ENCODE measurements at regions not wholly inside any gene's neighbourhood (a gene's known extent, or its start where the extent isn't known, plus 50 kb on each side); places are given as distances from the start of the nearest gene placed in this dataset.

DNA sequence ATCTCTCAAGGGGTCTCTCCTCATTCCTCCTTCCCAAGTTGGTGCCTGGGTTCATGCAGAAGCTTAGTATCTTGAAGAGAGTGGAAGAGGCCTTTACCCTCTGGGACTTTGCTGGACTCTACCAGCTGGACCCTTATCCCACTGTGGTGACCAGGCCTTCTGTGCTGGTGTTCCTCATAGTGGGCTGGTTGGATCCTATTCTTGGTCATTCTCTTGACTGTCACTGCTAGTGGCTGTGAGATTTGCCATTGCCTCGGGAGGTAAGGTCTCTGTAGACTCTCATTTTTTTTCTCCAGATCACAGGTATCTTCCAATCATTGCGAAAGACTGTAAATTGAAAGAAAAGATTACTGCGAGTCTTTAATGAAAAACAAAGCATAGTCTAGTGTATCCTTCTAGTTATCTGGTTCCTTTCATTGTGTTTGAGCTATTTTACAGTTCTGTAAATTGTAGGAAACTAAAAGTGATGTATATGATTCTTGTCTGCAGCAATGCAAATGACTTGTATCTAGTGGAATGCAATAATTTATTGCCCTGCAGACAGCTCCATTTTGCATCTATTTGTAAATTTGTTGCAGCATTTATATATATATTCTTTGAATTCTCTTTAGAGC, 217.9 kb downstream of the AEBP2 start:
- TF ChIP-seq, protein P1, sequence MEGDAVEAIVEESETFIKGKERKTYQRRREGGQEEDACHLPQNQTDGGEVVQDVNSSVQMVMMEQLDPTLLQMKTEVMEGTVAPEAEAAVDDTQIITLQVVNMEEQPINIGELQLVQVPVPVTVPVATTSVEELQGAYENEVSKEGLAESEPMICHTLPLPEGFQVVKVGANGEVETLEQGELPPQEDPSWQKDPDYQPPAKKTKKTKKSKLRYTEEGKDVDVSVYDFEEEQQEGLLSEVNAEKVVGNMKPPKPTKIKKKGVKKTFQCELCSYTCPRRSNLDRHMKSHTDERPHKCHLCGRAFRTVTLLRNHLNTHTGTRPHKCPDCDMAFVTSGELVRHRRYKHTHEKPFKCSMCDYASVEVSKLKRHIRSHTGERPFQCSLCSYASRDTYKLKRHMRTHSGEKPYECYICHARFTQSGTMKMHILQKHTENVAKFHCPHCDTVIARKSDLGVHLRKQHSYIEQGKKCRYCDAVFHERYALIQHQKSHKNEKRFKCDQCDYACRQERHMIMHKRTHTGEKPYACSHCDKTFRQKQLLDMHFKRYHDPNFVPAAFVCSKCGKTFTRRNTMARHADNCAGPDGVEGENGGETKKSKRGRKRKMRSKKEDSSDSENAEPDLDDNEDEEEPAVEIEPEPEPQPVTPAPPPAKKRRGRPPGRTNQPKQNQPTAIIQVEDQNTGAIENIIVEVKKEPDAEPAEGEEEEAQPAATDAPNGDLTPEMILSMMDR (IDR thresholded peaks at IDR 0.05): no peak
- TF ChIP-seq POLR2A (IDR thresholded peaks at IDR 0.05): no peak
- no peak for TF ChIP-seq POLR2AphosphoS5 (IDR thresholded peaks at IDR 0.05; ENCODE audit: insufficient read depth in 1 of 2, low read depth in 1 of 2)
